ENCODE measurements at regions not wholly inside any gene's neighbourhood (a gene's known extent, or its start where the extent isn't known, plus 50 kb on each side); places are given as distances from the start of the nearest gene placed in this dataset.

- Histone ChIP-seq H3K4me1 (ENCODE audit: control insufficient read depth, insufficient read depth, low read length) (no peaks in the 10 kb centered on the region), H4K20me1 (ENCODE audit: insufficient read depth, low read length) (no peaks in the 10 kb centered on the region), H3K56ac (ENCODE audit: extremely low read depth, insufficient read depth, low read length) (no peak overlapping the region), H3K4ac (ENCODE audit: low read depth, low read length) (no peak overlapping the region), H4K8ac (ENCODE audit: low read depth in 2 of 2, low read length in 2 of 2) (no peak overlapping the region), H3K4me2 (ENCODE audit: low read depth, low read length) (no peak overlapping the region), H3K9me3 (ENCODE audit: control insufficient read depth, insufficient read depth, low read length) (no peaks in the 10 kb centered on the region), H3K27me3 (ENCODE audit: control insufficient read depth, insufficient read depth, low read length) (no peaks in the 10 kb centered on the region), H3K23ac (ENCODE audit: low read depth, low read length) (no peak overlapping the region), H3K18ac (ENCODE audit: low read depth, low read length) (no peak overlapping the region), H2AK9ac (replicated peaks; ENCODE audit: low read depth, low read length, poor library complexity) (no peak overlapping the region), H3K36me3 (ENCODE audit: control insufficient read depth, insufficient read depth, low read length) (no peaks in the 10 kb centered on the region), H2BK15ac (ENCODE audit: low read depth, low read length) (no peak overlapping the region), H3K9ac (ENCODE audit: low read depth, low read length) (no peak overlapping the region), H2AK5ac (ENCODE audit: low read depth, low read length) (no peak overlapping the region), H4K5ac (ENCODE audit: low read depth, low read length) (no peak overlapping the region), H3K79me1 (ENCODE audit: low read depth in 1 of 2, low read length in 2 of 2) (no peaks in the 10 kb centered on the region), H3K27ac (ENCODE audit: insufficient read depth, low read length) (no peak overlapping the region), H2BK5ac (ENCODE audit: low read depth, low read length, poor library complexity, severe bottlenecking) (no peak overlapping the region), H3K14ac (replicated peaks; ENCODE audit: low read depth, low read length) (no peak overlapping the region), H2BK120ac (ENCODE audit: low read depth, low read length) (no peak overlapping the region), H3K9me1 (ENCODE audit: insufficient read depth, low read length) (no peaks in the 10 kb centered on the region), H2BK20ac (ENCODE audit: low read depth, low read length) (no peak overlapping the region), H3K4me3 (ENCODE audit: insufficient read depth, low read depth, low read length) (no peak overlapping the region), H4K91ac (ENCODE audit: insufficient read depth, low read depth, low read length) (no peak overlapping the region), H2AFZ (replicated peaks; ENCODE audit: low read length, poor library complexity) (no peak overlapping the region)
- BruUV-seq (replicated peaks): no TSS peak
- in situ Hi-C loops (cut with MboI; ENCODE audit: low sequenced_read_pairs): no loop called here
- dilution Hi-C loops (cut with HindIII; ENCODE audit: low sequenced_read_pairs, unreplicated experiment): no loop called here
- no peak for DNase-seq
- no peak for TF ChIP-seq MXI1 (IDR thresholded peaks at IDR 0.05; ENCODE audit: borderline replicate concordance, low read depth, low read length)
- no peak for TF ChIP-seq POLR2A (IDR thresholded peaks at IDR 0.05; ENCODE audit: low read depth, low read length)
- no peak for TF ChIP-seq CEBPB (IDR thresholded peaks at IDR 0.05; ENCODE audit: low read depth, low read length)
- TF ChIP-seq FOS (IDR thresholded peaks at IDR 0.05; ENCODE audit: low read depth, low read length): no peak
- TF ChIP-seq CHD1 (IDR thresholded peaks at IDR 0.05; ENCODE audit: low read depth, low read length): no peak
- no peak for TF ChIP-seq SMC3 (IDR thresholded peaks at IDR 0.05; ENCODE audit: low read depth, low read length)
- TF ChIP-seq RAD21 (IDR thresholded peaks at IDR 0.05; ENCODE audit: low read length): no peak
- ATAC-seq (ENCODE audit: low read depth): peak; percentile 40
- CTCF ChIA-PET: no interaction called here
- intact Hi-C loops (cut with micrococcal nuclease): no loop called here
- POLR2A ChIA-PET (ENCODE audit: unreplicated experiment): no interaction called here
Measured at GRCh38 chr12:72219937-72220336, 52.2 kb upstream of the TRHDE start.
